GM18951 (cell line): ENCODE measurements at regions not wholly inside any gene's neighbourhood (a gene's known extent, or its start where the extent isn't known, plus 50 kb on each side); places are given as distances from the start of the nearest gene placed in this dataset.
"Not testable (repeated sequence)": the region's sequence is repeated elsewhere in the genome, so short reads cannot be mapped to it uniquely, and the experiment has no call there.

Experiments used
- POLR2A ChIP-seq: IDR thresholded peaks from 4 replicates; pipeline ENCODE4 v1.6.1; 2011; ENCODE audit warnings: mild to moderate bottlenecking; ENCODE audit not compliant: insufficient read length, insufficient read depth; ENCODE audit errors: extremely low read depth
- in situ Hi-C: fragments of 300-500 bp; cut with MboI; formaldehyde crosslinking; loops from one replicate; pipeline ENCODE4 v1.12.0; 2022; ENCODE audit warnings: low sequenced_read_pairs, mixed read lengths, inconsistent platforms; ENCODE audit not compliant: unreplicated experiment

DNA sequence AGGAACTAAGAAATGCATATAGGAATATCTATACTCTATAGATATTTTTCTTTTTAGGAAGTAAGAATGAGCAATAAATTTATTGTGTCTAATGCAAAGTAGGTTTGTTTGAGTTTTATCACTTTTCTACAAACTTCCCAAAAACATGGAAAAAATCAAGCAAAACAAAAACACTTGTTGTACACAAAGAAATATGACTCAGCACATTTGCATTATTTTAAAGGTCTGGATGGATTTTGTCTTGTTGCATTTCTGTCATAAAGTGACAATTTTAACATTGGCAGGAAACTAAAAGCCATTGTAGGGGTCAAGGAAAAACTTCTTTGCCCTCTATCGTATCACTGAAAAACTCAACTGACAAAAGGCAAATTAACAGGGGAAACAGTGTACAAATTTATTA, 267.2 kb downstream of the PYDC2 start:
- in situ Hi-C loops, result no loop called here
- TF ChIP-seq POLR2A, result no peak

DNA sequence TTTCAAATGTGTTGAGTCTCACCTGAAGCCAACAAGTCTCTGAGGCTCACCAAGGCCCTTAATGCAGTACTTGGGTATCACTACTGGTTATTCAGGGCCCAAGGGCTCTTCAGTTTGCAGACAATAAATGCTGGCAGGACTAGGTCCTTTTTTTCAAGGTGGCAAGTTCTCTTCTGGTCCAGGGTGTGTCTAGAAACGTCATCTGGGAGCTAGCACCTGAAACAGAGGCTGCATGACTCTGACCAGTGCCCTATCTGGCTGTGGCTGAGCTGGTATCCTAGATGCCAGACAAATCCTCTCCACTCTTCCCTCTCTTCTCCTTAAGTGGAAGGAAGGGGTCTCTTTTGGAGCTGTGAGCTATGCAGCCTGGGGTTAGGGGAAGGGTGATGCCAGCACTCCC, 276.8 kb downstream of the PYDC2 start:
- no peak for TF ChIP-seq POLR2A
- in situ Hi-C loops, result no loop called here

DNA sequence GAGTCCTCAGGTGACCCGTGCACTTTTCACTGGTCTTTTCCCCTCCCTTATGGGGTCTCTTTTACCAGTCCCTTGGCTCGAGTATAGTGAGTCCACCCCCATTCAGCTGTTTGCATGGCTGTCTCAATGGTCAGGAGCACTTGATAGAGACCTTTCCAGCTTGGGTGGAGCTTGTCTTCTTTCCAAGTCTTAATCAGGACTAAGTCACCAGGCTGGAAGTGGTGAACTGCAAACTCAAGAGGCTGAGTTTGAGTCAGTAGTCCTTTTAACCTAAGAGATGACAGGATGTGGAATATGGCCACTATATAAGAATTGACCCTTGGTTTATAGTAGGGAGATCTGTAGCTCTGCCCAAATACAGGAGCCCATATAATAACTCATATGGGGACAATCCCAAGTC, 279.7 kb downstream of the PYDC2 start:
- in situ Hi-C loops, result no loop called here
- no peak for TF ChIP-seq POLR2A

DNA sequence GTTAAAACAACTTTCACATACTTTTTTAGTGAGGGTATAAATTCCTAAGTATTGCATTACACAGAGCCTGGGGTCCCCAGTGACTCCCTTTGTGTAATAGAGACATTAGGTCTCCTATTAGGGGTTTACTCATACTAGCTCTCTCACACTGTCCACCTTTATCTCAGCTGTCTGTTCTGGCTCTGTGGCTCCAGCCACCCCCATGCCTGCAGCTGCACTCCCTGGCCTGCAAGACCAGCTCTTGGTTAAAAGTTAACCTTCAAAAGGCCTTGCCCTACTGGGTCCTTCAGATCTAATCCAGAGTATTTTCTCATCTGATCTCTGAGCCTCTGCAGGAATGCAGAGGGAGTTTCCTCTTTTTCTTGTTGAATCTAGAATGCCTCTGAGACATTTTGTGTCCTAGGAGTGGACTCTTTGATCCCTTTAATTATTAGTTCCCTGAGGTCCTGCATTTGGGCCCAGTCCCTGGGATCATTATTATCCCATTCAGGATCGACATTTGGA, 280.9 kb downstream of the PYDC2 start:
- in situ Hi-C loops, result not testable (repeated sequence)

DNA sequence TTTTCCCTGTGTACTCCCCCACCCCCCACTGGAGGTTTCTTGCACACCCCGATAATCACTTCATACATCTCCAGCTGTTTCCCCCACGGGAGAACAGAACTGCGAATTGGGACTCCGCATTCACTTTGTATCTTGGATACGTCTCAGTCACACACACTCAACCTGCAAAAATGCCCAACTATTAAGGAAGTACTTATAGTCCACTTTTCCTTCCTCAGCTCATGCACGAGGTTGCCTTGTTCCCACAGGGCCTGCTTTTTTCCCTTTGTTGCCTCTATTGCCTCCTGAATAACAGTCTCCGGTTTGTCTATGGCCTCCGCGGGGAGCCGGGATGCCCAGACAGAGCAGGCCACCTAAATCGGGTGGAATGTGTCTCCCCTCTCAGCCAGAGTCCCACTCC, 282.3 kb downstream of the PYDC2 start:
- TF ChIP-seq POLR2A, result no peak
- in situ Hi-C loops, result no loop called here

DNA sequence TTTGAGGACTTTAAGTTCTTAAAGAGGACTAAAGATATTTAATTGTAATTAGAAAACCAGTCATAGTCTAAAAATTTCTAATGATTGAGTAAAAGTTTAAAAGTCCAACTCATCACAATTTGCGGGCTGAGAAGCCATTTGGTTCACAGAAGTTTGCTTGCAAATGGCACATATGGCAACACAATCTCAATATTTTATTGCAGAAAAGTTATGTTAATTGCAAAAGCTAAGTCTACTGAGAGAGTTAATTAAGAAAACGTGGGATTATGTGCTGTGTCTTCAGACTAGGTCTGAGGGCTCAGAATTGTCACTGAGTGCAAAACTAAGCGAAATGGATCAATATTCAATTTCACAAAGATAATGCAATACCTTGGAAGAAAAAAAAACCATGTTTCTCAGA, 289.7 kb downstream of the PYDC2 start:
- no peak for TF ChIP-seq POLR2A
- in situ Hi-C loops, result no loop called here

DNA sequence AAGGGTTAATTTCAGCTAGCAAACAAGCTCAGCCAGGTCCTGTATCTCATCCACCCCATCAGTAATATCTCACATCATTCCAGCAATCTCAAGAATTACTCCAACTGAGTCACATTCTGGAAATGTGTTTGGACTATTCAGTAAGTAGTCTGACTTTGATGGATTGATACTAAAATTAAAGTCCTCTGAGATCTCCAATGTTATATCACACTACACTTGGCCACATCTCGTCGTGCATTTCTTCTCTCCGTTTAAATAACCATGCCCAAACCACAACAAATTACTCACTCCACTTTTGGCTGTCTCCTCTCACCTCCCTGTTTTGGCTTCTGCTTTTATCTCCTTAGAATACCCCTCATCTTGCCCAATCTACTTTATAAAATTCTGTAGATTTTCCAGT, 292.2 kb downstream of the PYDC2 start:
- in situ Hi-C loops, result no loop called here
- no peak for TF ChIP-seq POLR2A

DNA sequence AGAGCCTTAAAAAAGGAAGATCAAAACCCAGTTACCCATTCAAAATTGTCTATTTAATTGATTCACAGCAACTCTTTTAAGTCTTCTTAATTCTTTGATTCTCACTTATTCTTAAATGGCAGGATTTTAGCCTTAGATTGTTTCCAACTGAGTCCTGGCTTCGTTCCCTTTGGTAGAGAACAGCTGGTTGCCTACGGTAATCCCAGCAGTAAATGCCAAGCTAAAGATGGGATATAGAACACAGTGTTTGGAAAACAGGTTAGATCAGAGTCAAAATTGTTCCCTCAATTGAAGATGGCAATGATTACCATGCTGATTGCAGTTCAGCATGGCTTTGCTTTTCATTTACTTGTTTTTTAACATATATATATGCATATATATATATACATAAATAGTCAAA, 300.9 kb downstream of the PYDC2 start:
- no peak for TF ChIP-seq POLR2A
- in situ Hi-C loops, result no loop called here

DNA sequence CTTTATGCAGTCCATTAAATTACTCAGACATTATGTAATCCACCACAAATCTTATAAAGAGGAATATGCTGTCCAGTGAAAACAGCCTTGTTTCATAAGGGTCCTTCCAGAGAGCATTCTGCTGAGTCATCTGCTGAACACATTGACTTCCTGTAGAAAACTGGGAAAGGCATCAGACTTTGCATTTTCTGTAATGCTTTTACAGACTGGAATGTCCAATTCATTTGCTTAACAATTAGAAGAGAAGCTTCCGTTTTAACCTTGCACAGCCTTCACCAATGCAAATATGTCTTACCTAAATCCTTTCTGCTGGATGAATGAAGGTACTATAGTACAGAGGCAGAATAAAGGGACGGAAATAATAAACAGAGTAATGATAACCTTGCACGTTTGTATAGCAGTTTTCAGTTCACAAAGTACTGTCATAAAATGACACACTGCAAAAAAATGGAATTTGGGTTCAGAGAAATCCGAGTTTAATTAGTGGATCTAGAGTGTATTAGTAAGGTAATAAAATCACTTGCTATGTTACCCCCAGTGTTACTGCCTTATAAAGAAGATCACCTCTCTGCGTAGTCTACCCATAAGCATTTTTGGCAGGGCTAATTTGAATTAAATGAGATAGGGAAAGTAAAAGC, 301.5 kb downstream of the PYDC2 start:
- in situ Hi-C loops, result no loop called here
- no peak for TF ChIP-seq POLR2A

DNA sequence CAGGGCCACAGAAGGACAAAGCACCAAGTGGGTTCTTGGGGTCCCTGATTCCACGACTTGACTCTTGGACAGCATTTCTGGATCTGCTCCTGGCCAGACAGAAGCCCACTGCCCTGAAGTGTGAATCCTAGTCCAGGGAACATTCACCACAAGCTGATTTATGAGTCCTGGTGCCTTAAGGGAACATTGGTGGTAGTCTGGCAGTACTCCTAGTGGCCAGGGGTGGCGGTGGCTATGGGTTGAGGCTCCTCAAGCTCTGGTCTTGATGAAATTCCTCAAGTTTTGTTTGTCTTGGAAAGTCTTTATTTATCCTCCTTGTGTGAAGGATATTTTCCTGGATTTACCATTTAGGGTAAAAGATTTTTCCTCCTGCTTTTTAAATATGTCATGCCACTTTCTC, 307.5 kb downstream of the PYDC2 start:
- TF ChIP-seq POLR2A, result no peak
- in situ Hi-C loops, result no loop called here

DNA sequence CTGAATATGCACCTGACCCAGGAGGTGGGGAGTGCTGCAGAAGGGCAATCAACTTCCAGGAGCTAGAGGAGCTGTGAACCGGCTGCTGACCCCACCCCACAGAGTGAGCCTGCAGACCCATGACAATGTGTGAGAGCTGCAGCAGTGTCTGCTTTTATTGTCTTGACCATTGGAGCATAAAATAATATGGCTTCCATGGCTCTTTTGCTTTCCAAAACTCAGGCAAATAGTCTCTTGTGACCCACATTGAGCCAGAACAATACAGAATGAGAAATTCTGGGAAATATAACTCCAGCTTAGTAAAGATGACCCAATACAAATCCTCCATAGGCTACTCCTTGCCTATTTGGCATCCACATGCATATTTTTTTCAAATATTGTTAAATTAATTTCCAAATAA, 309.6 kb downstream of the PYDC2 start:
- TF ChIP-seq POLR2A, result no peak
- in situ Hi-C loops, result no loop called here

DNA sequence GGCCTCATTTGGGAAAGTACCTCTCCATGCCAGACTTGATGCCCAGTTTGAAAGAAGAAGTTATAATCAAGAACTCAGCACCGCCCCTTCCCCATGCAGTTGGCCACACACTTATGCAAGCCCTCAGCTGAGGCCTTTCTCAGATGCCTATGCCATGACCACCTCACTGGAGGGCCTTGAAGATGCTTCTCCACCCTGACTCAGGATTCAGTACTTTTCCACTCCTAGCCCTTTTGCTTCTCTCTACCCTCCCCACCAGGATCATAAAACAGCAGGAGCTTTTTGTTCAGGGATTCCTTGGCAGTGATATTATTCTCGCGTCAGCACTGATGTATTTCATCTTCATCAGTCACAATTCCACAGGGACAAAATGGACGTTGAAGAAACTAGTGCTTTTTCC, 313.5 kb downstream of the PYDC2 start:
- no peak for TF ChIP-seq POLR2A

DNA sequence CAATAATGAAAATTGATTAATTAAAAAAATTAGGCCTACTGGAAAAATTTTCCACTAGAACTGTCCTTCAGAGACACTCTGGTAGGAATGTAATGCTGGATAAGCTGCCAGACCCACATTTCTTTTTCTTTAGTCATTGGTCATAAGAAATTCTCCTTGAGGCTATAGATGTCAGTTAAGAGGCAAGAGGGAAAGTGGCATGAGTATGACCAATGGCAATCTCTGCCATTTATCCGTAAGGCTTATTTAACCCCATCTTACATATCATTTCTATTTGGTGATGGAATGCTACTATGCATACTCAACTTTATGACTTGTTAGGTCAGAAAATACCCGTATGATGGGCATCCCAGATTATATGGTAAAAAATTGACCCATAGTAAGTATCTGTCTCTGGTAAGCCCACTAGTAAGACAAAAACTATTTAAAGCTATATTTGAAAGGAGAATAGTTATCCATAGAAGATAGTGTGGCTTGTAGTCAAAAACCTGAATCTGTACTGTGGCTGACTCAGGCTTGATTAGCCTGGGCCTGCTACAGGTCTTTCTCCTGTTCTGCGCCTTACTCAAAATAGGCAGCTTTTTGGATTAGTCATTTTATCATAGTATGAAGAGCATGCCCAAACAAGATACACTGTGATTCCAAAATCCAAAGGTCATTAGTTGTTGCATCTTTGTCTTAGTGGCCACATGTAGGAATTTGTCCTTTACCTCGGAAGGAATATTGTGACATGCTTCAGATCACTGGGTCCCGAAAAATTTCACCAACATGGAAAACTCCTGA, 314.7 kb downstream of the PYDC2 start:
- in situ Hi-C loops, result no loop called here
- TF ChIP-seq POLR2A, result no peak

More for the DNA sequence above, 313.5 kb downstream of the PYDC2 start:
- in situ Hi-C loops, result no loop called here

DNA sequence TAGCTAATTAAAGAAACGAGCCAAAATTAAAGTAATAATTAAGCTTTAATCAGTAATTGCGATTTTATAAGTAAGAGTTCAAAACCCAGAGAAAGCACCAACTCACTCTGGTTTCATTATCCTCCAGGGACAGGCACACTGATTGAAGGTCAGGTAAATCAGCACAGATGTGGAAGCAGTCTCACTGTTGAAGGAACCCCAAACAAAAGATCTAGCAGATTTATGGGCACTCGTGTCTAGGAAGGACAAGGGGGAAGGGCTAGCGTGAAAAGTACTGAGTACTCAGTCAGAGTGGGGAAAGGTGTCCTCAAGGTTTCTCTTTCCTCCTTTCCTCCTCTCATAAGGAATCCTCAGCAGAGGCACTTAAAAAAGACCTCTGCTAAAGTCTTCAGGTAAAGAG, 320.1 kb downstream of the PYDC2 start:
- in situ Hi-C loops, result no loop called here
- no peak for TF ChIP-seq POLR2A
